ENCODE measurements at regions not wholly inside any gene's neighbourhood (a gene's known extent, or its start where the extent isn't known, plus 50 kb on each side); places are given as distances from the start of the nearest gene placed in this dataset.
"Not testable (repeated sequence)": the region's sequence is repeated elsewhere in the genome, so short reads cannot be mapped to it uniquely, and the experiment has no call there.

DNA sequence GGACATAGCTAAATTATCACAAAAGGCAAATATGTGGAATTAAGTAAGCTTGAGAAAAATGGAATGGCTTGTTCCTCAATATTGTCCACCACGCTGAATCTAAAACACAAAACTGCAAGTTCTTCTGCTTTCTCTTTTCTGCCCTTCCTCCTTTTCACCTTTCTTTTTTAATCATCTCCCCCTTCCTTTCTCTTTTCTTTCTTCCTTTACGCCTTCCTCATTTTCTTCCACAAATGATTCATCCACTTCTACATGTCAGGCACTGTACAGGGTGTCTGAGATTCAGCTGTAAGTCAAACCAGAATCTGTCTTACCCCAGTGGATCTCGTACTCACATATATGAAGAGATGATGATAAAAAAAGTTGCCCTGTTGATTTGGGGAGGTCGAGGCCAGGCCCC lies 1182.5 kb downstream of the MRPL39 start:
- ChIA-PET POLR2A (ENCODE audit: low non-redundant PET) (no interaction called here), CTCF (no interaction called here)
- DNase-seq (ENCODE audit: low spot score): no peak
- TF ChIP-seq, protein P1, sequence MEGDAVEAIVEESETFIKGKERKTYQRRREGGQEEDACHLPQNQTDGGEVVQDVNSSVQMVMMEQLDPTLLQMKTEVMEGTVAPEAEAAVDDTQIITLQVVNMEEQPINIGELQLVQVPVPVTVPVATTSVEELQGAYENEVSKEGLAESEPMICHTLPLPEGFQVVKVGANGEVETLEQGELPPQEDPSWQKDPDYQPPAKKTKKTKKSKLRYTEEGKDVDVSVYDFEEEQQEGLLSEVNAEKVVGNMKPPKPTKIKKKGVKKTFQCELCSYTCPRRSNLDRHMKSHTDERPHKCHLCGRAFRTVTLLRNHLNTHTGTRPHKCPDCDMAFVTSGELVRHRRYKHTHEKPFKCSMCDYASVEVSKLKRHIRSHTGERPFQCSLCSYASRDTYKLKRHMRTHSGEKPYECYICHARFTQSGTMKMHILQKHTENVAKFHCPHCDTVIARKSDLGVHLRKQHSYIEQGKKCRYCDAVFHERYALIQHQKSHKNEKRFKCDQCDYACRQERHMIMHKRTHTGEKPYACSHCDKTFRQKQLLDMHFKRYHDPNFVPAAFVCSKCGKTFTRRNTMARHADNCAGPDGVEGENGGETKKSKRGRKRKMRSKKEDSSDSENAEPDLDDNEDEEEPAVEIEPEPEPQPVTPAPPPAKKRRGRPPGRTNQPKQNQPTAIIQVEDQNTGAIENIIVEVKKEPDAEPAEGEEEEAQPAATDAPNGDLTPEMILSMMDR (conservative IDR thresholded peaks at IDR 0.05; ENCODE audit: low read depth): no peak
- no peak overlapping the region for H3K27ac ChIP-seq

- no peak overlapping the region for H3K27ac ChIP-seq
- CTCF ChIA-PET: no interaction called here
- POLR2A ChIA-PET (ENCODE audit: low non-redundant PET): interaction anchor here (0.7 kb wide), 1 partner anchor 159 kb away, joined by 3 read pairs; no protein-coding TSS in a partner anchor
- no peak for DNase-seq (ENCODE audit: low spot score)
- TF ChIP-seq, protein P1 (conservative IDR thresholded peaks at IDR 0.05; ENCODE audit: low read depth): no peak
Observed at GRCh38 chr21:24423546-24423945, 1183.7 kb downstream of the MRPL39 start.

- ChIA-PET POLR2A (ENCODE audit: low non-redundant PET) (no interaction called here), CTCF (interaction anchor here (0.7 kb wide), 1 partner anchor 114 kb away, joined by 4 read pairs; no protein-coding TSS in a partner anchor)
- TF ChIP-seq, protein P1 (conservative IDR thresholded peaks at IDR 0.05; ENCODE audit: low read depth): no peak
- no peak overlapping the region for H3K27ac ChIP-seq
- no peak for DNase-seq (ENCODE audit: low spot score)
Observed at GRCh38 chr21:24420689-24421088, 1186.6 kb downstream of the MRPL39 start.

DNA sequence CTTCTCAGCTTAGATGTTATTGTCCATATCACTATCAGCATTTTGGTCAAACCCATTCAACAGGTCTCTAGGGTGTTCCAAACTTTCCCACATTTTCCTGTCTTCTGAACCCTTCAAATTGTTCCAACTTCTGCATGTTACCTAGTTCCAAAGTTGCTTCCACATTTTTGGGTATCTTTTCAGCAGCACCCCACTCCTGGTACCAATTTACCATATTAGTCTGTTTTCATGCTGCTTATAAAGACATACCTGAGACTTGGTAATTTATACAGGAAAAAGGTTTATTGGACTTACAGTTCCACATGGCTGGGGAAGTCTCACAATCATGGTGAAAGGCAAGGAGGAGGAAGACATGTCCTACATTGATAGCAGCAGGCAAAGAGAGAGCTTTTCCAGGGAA lies 1187.6 kb downstream of the MRPL39 start:
- POLR2A ChIA-PET (ENCODE audit: low non-redundant PET); DNase-seq (ENCODE audit: low spot score); H3K27ac ChIP-seq; CTCF ChIA-PET: not testable (repeated sequence)

GRCh38 chr21:24418671-24419070 lies 1188.6 kb downstream of the MRPL39 start:
- CTCF ChIA-PET: interaction anchor here (0.6 kb wide), 1 partner anchor 370 kb away, joined by 6 read pairs; no protein-coding TSS in a partner anchor
- H3K27ac ChIP-seq: no peak overlapping the region

GRCh38 chr21:24411429-24411828 lies 1195.9 kb downstream of the MRPL39 start:
- TF ChIP-seq, protein P1 (conservative IDR thresholded peaks at IDR 0.05; ENCODE audit: low read depth): no peak
- CTCF ChIA-PET: no interaction called here
- POLR2A ChIA-PET (ENCODE audit: low non-redundant PET): no interaction called here
- no peak overlapping the region for H3K27ac ChIP-seq
- no peak for DNase-seq (ENCODE audit: low spot score)

More at GRCh38 chr21:24418671-24419070, 1188.6 kb downstream of the MRPL39 start:
- POLR2A ChIA-PET (ENCODE audit: low non-redundant PET): no interaction called here
- TF ChIP-seq, protein P1 (conservative IDR thresholded peaks at IDR 0.05; ENCODE audit: low read depth): no peak
- no peak for DNase-seq (ENCODE audit: low spot score)

- DNase-seq (ENCODE audit: low spot score): no peak
- TF ChIP-seq, protein P1 (conservative IDR thresholded peaks at IDR 0.05; ENCODE audit: low read depth): no peak
- ChIA-PET POLR2A (ENCODE audit: low non-redundant PET) (no interaction called here), CTCF (no interaction called here)
- no peak overlapping the region for H3K27ac ChIP-seq
Observed at GRCh38 chr21:24403221-24403620, 1204.1 kb downstream of the MRPL39 start.

Data from RWPE1 (cell line).